GM12874 (cell line): ENCODE measurements at regions not wholly inside any gene's neighbourhood (a gene's known extent, or its start where the extent isn't known, plus 50 kb on each side); places are given as distances from the start of the nearest gene placed in this dataset.

ENCODE experiments used
- CTCF ChIP-seq: IDR thresholded peaks from 2 replicates; pipeline ENCODE4 v1.5.1; 2011; ENCODE audit warnings: low read depth, mild to moderate bottlenecking, control low read depth, low read length, moderate library complexity; ENCODE audit not compliant: insufficient read depth

GRCh38 chr21:28537371-28538079 is 455.2 kb downstream of the LTN1 start:
- TF ChIP-seq CTCF, result no peak

GRCh38 chr21:28532446-28532845 is 460.2 kb downstream of the LTN1 start:
- no peak for TF ChIP-seq CTCF

GRCh38 chr21:28523367-28523766 is 469.3 kb downstream of the LTN1 start:
- TF ChIP-seq CTCF, result no peak

GRCh38 chr21:28522014-28522799 is 470.5 kb downstream of the LTN1 start:
- no peak for TF ChIP-seq CTCF

- no peak for TF ChIP-seq CTCF
These were observed 474.0 kb downstream of the LTN1 start for GRCh38 chr21:28518630-28519029.

GRCh38 chr21:28516991-28517592 is 475.6 kb downstream of the LTN1 start:
- TF ChIP-seq CTCF, result peak; percentile 78

- TF ChIP-seq CTCF, result no peak
These were observed 476.7 kb downstream of the LTN1 start for GRCh38 chr21:28516021-28516420.
